ENCODE measurements at regions not wholly inside any gene's neighbourhood (a gene's known extent, or its start where the extent isn't known, plus 50 kb on each side); places are given as distances from the start of the nearest gene placed in this dataset.

- DNase-seq, result no peak
- ATAC-seq, result no peak
- Histone ChIP-seq H3K9me3 (no peaks in the 10 kb centered on the region), H3K36me3 (ENCODE audit: low read depth) (no peaks in the 10 kb centered on the region), H3K4me1 (ENCODE audit: low read depth) (no peaks in the 10 kb centered on the region), H3K4me3 (no peak overlapping the region)
- no peak for TF ChIP-seq CTCF (IDR thresholded peaks at IDR 0.05)
- intact Hi-C loops (cut with DNase I, micrococcal nuclease), result no loop called here
These were observed 280.4 kb downstream of the CAAP1 start for GRCh38 chr9:26612211-26612610.

GRCh38 chr9:26606756-26607155 is 285.8 kb downstream of the CAAP1 start:
- ATAC-seq (no peak), DNase-seq (no peak)
- H3K36me3 ChIP-seq (ENCODE audit: low read depth), result no peaks in the 10 kb centered on the region
- no peak for TF ChIP-seq CTCF (IDR thresholded peaks at IDR 0.05)
- no peaks in the 10 kb centered on the region for H3K9me3 ChIP-seq
- no peak overlapping the region for H3K4me3 ChIP-seq
- intact Hi-C loops (cut with DNase I, micrococcal nuclease), result no loop called here
- no peaks in the 10 kb centered on the region for H3K4me1 ChIP-seq (ENCODE audit: low read depth)

DNA sequence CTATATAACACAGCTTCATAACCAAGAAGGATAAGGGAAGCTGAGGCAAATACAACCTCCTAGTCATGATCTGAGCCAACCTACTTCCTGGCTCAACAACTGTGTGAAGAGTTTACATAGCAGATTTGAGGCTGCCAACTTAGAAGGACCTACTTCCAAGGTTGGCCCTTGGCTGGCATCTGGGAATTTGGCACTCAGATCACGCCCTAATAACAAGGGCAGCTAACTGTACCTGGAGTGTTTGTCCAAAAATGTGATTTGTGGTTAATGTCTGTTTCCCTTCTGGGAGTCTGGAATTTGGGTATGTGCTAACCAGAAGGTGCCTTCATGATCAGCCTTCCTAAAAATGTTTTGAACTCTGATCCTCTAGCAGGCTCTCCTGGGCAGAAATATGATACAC is 287.2 kb downstream of the CAAP1 start:
- Histone ChIP-seq H3K4me1 (ENCODE audit: low read depth) (no peaks in the 10 kb centered on the region), H3K36me3 (ENCODE audit: low read depth) (no peaks in the 10 kb centered on the region), H3K9me3 (no peaks in the 10 kb centered on the region), H3K4me3 (no peak overlapping the region)
- ATAC-seq (no peak), DNase-seq (no peak)
- intact Hi-C loops (cut with DNase I, micrococcal nuclease), result no loop called here
- no peak for TF ChIP-seq CTCF (IDR thresholded peaks at IDR 0.05)

GRCh38 chr9:26604076-26604662 is 288.4 kb downstream of the CAAP1 start:
- DNase-seq, result no peak
- Histone ChIP-seq H3K4me1 (ENCODE audit: low read depth) (no peaks in the 10 kb centered on the region), H3K36me3 (ENCODE audit: low read depth) (no peaks in the 10 kb centered on the region), H3K4me3 (no peak overlapping the region), H3K9me3 (no peaks in the 10 kb centered on the region)
- TF ChIP-seq CTCF (IDR thresholded peaks at IDR 0.05), result no peak
- no peak for ATAC-seq
- intact Hi-C loops (cut with DNase I, micrococcal nuclease), result no loop called here

DNA sequence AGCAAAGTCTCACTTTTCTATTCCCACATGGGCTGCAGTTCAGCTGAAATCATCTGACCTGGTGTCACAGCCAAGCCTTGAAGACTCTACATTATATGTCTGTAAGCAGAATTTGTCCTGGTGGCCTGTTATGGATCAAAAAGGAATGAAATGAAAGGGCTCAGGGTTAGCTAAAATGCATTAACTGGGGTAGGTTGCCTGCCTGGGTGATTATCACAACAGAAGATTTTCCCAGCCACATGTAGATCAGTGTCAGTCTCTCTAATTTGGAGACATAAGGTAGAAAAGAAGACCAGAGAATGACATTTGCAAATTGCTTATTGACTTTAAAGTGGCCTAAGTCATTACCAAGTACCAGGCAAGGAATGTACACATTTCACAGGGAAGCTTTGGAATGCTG is 289.0 kb downstream of the CAAP1 start:
- ATAC-seq, result no peak
- H3K4me3 ChIP-seq, result no peak overlapping the region
- intact Hi-C loops (cut with DNase I, micrococcal nuclease), result no loop called here
- no peaks in the 10 kb centered on the region for H3K9me3 ChIP-seq
- H3K4me1 ChIP-seq (ENCODE audit: low read depth), result no peaks in the 10 kb centered on the region
- TF ChIP-seq CTCF (IDR thresholded peaks at IDR 0.05), result no peak
- no peaks in the 10 kb centered on the region for H3K36me3 ChIP-seq (ENCODE audit: low read depth)
- no peak for DNase-seq
